HCT116 (cell line): ENCODE measurements at regions not wholly inside any gene's neighbourhood (a gene's known extent, or its start where the extent isn't known, plus 50 kb on each side); places are given as distances from the start of the nearest gene placed in this dataset.

Experiments used
- ATAC-seq: fragments of 200-7000 bp; cut with Tn5 transposase; 2 replicates; pipeline ENCODE4 v1.9.1; 2020; ENCODE audit warnings: mild to moderate bottlenecking, moderate library complexity
- BruUV-seq: library from RNA; stranded (reverse); fragments of 400-500 nt; replicated peaks from 2 replicates; lab custom pipeline; 2021; lab: Mats Ljungman, UMichigan
- CTCF ChIA-PET: fragments of 300-600 bp; sonication (Branson Sonifier 250); formaldehyde crosslinking; loops from one replicate; lab custom pipeline; 2021; ENCODE audit warnings: antibody characterized with exemption; lab: Charles Lee
- POLR2A ChIA-PET: fragments of 300-600, 350-600 bp; sonication (Branson Sonifier 250); formaldehyde crosslinking; loops from one replicate; lab custom pipeline; 2021; ENCODE audit warnings: antibody characterized with exemption; lab: Charles Lee
- RAD21 ChIA-PET, 2 experiments: fragments of 300-600 bp; sonication (Branson Sonifier 250); formaldehyde crosslinking; loops; one replicate each; lab custom pipeline; 2023; ENCODE audit warnings: low total read pairs in 2 of 2; ENCODE audit not compliant: uncharacterized antibody in 2 of 2, unreplicated experiment in 2 of 2, low non-redundant PET in 1 of 2; lab: Charles Lee
- DNase-seq: peaks from one replicate; pipeline ENCODE4 v3.0.0-alpha.2; 2010; ENCODE audit warnings: low read depth, low spot score
- H2AFZ ChIP-seq: fragments of 200-600 bp; shearing (Covaris generic), sonication (generic); 2 replicates; pipeline ENCODE4 v1.6.1; 2017; ENCODE audit warnings: low read depth, mixed run types, mixed read lengths, antibody characterized with exemption, low read length; ENCODE audit not compliant: poor library complexity, severe bottlenecking
- H3K27ac ChIP-seq: 2 replicates; pipeline ENCODE4 v1.5.1; 2012; ENCODE audit warnings: low read depth, low read length
- H3K27me3 ChIP-seq: fragments of 200-600 bp; sonication (generic); 2 replicates; pipeline ENCODE4 v1.6.1; 2016; ENCODE audit warnings: mixed run types, low read length, mixed read lengths; ENCODE audit not compliant: insufficient read depth
- H3K36me3 ChIP-seq, 2 experiments: fragments of 200-500 bp in 1 of 2; fragments of 200-600 bp in 1 of 2; sonication (Bioruptor generic) in 1 of 2; sonication (generic) in 1 of 2; 2 replicates each; pipeline versions ENCODE4 v1.5.1 to v1.6.1; 2014 to 2016; ENCODE audit warnings: low read length in 2 of 2, inconsistent platforms in 1 of 2, mixed read lengths in 1 of 2, mixed run types in 1 of 2; ENCODE audit not compliant: insufficient read depth in 2 of 2, control insufficient read depth in 1 of 2
- H3K4me1 ChIP-seq, 2 experiments: fragments of 200-600 bp in 1 of 2; sonication (generic) in 1 of 2; 2 replicates each; pipeline versions ENCODE4 v1.5.1 to v1.6.1; 2012 to 2017; ENCODE audit warnings: low read length in 2 of 2, inconsistent platforms in 1 of 2, mild to moderate bottlenecking in 1 of 2, mixed read lengths in 1 of 2, mixed run types in 1 of 2, moderate library complexity in 1 of 2; ENCODE audit not compliant: insufficient read depth in 2 of 2, control insufficient read depth in 1 of 2
- H3K4me2 ChIP-seq: fragments of 200-600 bp; sonication (generic); 2 replicates; pipeline ENCODE4 v1.6.1; 2017; ENCODE audit warnings: mixed run types, low read length, mixed read lengths
- H3K4me3 ChIP-seq, 2 experiments: fragments of 200-600 bp in 1 of 2; sonication (generic) in 1 of 2; replicated peaks in 1 of 2; 2 replicates each; pipeline ENCODE4 v1.5.1; 2011 to 2016; ENCODE audit warnings: low read length in 2 of 2, control low read depth in 1 of 2, low read depth in 1 of 2, mild to moderate bottlenecking in 1 of 2, mixed read lengths in 1 of 2, mixed run types in 1 of 2
- H3K79me2 ChIP-seq: fragments of 200-600 bp; sonication (generic); 2 replicates; pipeline ENCODE4 v1.6.1; 2017; ENCODE audit warnings: mild to moderate bottlenecking, mixed run types, low read length, moderate library complexity, mixed read lengths; ENCODE audit not compliant: insufficient read depth
- H3K9ac ChIP-seq: fragments of 200-600 bp; sonication (generic); 2 replicates; pipeline ENCODE4 v1.6.1; 2016; ENCODE audit warnings: low read length, mixed read lengths
- H3K9me2 ChIP-seq: fragments of 200-600 bp; sonication (generic), shearing (Covaris generic); 2 replicates; pipeline ENCODE4 v1.6.1; 2017; ENCODE audit warnings: mixed run types, mild to moderate bottlenecking, moderate library complexity; ENCODE audit not compliant: insufficient read depth
- H3K9me3 ChIP-seq, 2 experiments: fragments of 200-500 bp in 1 of 2; fragments of 200-600 bp in 1 of 2; sonication (Bioruptor generic) in 1 of 2; sonication (generic) in 1 of 2; 2 replicates each; pipeline ENCODE4 v1.6.1; 2014 to 2017; ENCODE audit warnings: low read length in 2 of 2, mixed read lengths in 2 of 2, inconsistent platforms in 1 of 2, low read depth in 1 of 2, mild to moderate bottlenecking in 1 of 2, mixed run types in 1 of 2, moderate library complexity in 1 of 2; ENCODE audit not compliant: control insufficient read depth in 1 of 2, insufficient read depth in 1 of 2
- H4K20me1 ChIP-seq: fragments of 200-600 bp; sonication (generic), shearing (Covaris generic); 2 replicates; pipeline ENCODE4 v1.6.1; 2017; ENCODE audit warnings: mixed run types, mild to moderate bottlenecking, moderate library complexity; ENCODE audit not compliant: insufficient read depth
- CBX3 ChIP-seq: IDR thresholded peaks from 2 replicates; pipeline ENCODE4 v1.6.1; 2012; ENCODE audit warnings: low read depth
- CEBPB ChIP-seq: IDR thresholded peaks from 2 replicates; pipeline ENCODE4 v1.6.1; 2012; ENCODE audit warnings: low read depth
- EGR1 ChIP-seq: IDR thresholded peaks from 2 replicates; pipeline ENCODE4 v1.6.1; 2012; ENCODE audit warnings: low read depth
- FOSL1 ChIP-seq: IDR thresholded peaks from 2 replicates; pipeline ENCODE4 v1.6.1; 2012; ENCODE audit warnings: low read depth
- RAD21 ChIP-seq: IDR thresholded peaks from 2 replicates; pipeline ENCODE4 v1.6.1; 2012; ENCODE audit warnings: low read depth, mild to moderate bottlenecking
- SP1 ChIP-seq: IDR thresholded peaks from 2 replicates; pipeline ENCODE4 v1.6.1; 2012; ENCODE audit warnings: low read depth
- intact Hi-C: fragments of 100-400 bp; cut with micrococcal nuclease; formaldehyde crosslinking; loops from 2 replicates; pipeline ENCODE4 v1.10.0; 2022
- TF ChIP-seq, protein P1 (sequence below): IDR thresholded peaks from 2 replicates; pipeline ENCODE4 v1.6.1; 2012

GRCh38 chr22:27668828-27669797 is 132.4 kb downstream of the MN1 start:
- H4K20me1 ChIP-seq = no peaks in the 10 kb centered on the region
- H3K36me3 ChIP-seq = no peaks in the 10 kb centered on the region
- H3K9me3 ChIP-seq = peaks cover 0 to 4% of the 10 kb centered on the region in 2 experiments; a peak in 1 of 4 replicates
- ChIA-PET POLR2A (interaction anchor here (2.6 kb wide), 1 partner anchor 12 kb away, joined by 10 read pairs; no protein-coding TSS in a partner anchor), RAD21 (no interaction called here), CTCF (no interaction called here)
- peak overlapping the region; percentile 64 for H3K9ac ChIP-seq
- DNase-seq (peak; percentile 58), ATAC-seq (peak; percentile 84)
- TF ChIP-seq SP1 (peak; percentile 64), FOSL1 (peak; percentile 15; the same call in 1 of the 2 replicates), EGR1 (no peak), CBX3 (0 out of 2 replicates have a peak, but pooled peaks have one; percentile 17), CEBPB (no peak), RAD21 (peak; percentile 6; the same call in 1 of the 2 replicates)
- TF ChIP-seq, protein P1, sequence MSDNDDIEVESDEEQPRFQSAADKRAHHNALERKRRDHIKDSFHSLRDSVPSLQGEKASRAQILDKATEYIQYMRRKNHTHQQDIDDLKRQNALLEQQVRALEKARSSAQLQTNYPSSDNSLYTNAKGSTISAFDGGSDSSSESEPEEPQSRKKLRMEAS = peak; percentile 62; the same call in 1 of the 2 replicates
- BruUV-seq = no TSS peak
- no peaks in the 10 kb centered on the region for H3K9me2 ChIP-seq
- no peaks in the 10 kb centered on the region for H3K27me3 ChIP-seq
- H3K4me1 ChIP-seq = peaks cover 27 to 35% of the 10 kb centered on the region in 2 experiments
- peak overlapping the region; percentile 64 for H3K4me2 ChIP-seq
- no peaks in the 10 kb centered on the region for H3K79me2 ChIP-seq
- no peak overlapping the region for H2AFZ ChIP-seq
- H3K4me3 ChIP-seq = peak overlapping the region in 1 of 2 experiments; percentile 23; a peak in 1 of 4 replicates
- peak overlapping the region; percentile 50; the same call in 1 of the 2 replicates for H3K27ac ChIP-seq
- intact Hi-C loops = no loop called here
